ENCODE measurements at regions not wholly inside any gene's neighbourhood (a gene's known extent, or its start where the extent isn't known, plus 50 kb on each side); places are given as distances from the start of the nearest gene placed in this dataset.

- Histone ChIP-seq H3K36me3 (ENCODE audit: control insufficient read depth, insufficient read depth, low read length, severe bottlenecking) (no peaks in the 10 kb centered on the region), H3K4me3 (ENCODE audit: low read length) (no peak overlapping the region), H3K9me3 (ENCODE audit: control insufficient read depth, low read length) (peaks cover 19% of the 10 kb centered on the region), H3K4me1 (ENCODE audit: control insufficient read depth, insufficient read depth, low read length) (no peaks in the 10 kb centered on the region), H3K9ac (ENCODE audit: low read length) (no peak overlapping the region), H3K27me3 (replicated peaks; ENCODE audit: control insufficient read depth, insufficient read depth, low read length) (no peaks in the 10 kb centered on the region)
- DNase-seq (ENCODE audit: low read depth), result no peak
Observed at GRCh38 chr7:156590212-156590611, 50.4 kb upstream of the RNF32 start.

- H3K4me1 ChIP-seq (ENCODE audit: control insufficient read depth, insufficient read depth, low read length), result no peaks in the 10 kb centered on the region
- no peaks in the 10 kb centered on the region for H3K27me3 ChIP-seq (replicated peaks; ENCODE audit: control insufficient read depth, insufficient read depth, low read length)
- H3K4me3 ChIP-seq (ENCODE audit: low read length), result no peak overlapping the region
- peaks cover 21% of the 10 kb centered on the region for H3K9me3 ChIP-seq (ENCODE audit: control insufficient read depth, low read length)
- no peak overlapping the region for H3K9ac ChIP-seq (ENCODE audit: low read length)
- DNase-seq (ENCODE audit: low read depth), result no peak
- H3K36me3 ChIP-seq (ENCODE audit: control insufficient read depth, insufficient read depth, low read length, severe bottlenecking), result no peaks in the 10 kb centered on the region
Observed at GRCh38 chr7:156589808-156590207, 50.8 kb upstream of the RNF32 start.

GRCh38 chr7:156585926-156586325 lies 54.6 kb upstream of the RNF32 start:
- H3K9me3 ChIP-seq (ENCODE audit: control insufficient read depth, low read length), result peaks cover 16% of the 10 kb centered on the region

GRCh38 chr7:156585025-156585648 lies 55.4 kb upstream of the RNF32 start:
- no peak for DNase-seq (ENCODE audit: low read depth)
- Histone ChIP-seq H3K9me3 (ENCODE audit: control insufficient read depth, low read length) (peaks cover 16% of the 10 kb centered on the region), H3K4me3 (ENCODE audit: low read length) (no peak overlapping the region), H3K27me3 (replicated peaks; ENCODE audit: control insufficient read depth, insufficient read depth, low read length) (no peaks in the 10 kb centered on the region), H3K9ac (ENCODE audit: low read length) (no peak overlapping the region), H3K36me3 (ENCODE audit: control insufficient read depth, insufficient read depth, low read length, severe bottlenecking) (no peaks in the 10 kb centered on the region), H3K4me1 (ENCODE audit: control insufficient read depth, insufficient read depth, low read length) (no peaks in the 10 kb centered on the region)

More at GRCh38 chr7:156585926-156586325, 54.6 kb upstream of the RNF32 start:
- no peak overlapping the region for H3K9ac ChIP-seq (ENCODE audit: low read length)
- no peak for DNase-seq (ENCODE audit: low read depth)
- H3K4me3 ChIP-seq (ENCODE audit: low read length), result no peak overlapping the region
- H3K4me1 ChIP-seq (ENCODE audit: control insufficient read depth, insufficient read depth, low read length), result no peaks in the 10 kb centered on the region
- no peaks in the 10 kb centered on the region for H3K36me3 ChIP-seq (ENCODE audit: control insufficient read depth, insufficient read depth, low read length, severe bottlenecking)
- no peaks in the 10 kb centered on the region for H3K27me3 ChIP-seq (replicated peaks; ENCODE audit: control insufficient read depth, insufficient read depth, low read length)

GRCh38 chr7:156582591-156583123 lies 57.9 kb upstream of the RNF32 start:
- Histone ChIP-seq H3K9ac (ENCODE audit: low read length) (no peak overlapping the region), H3K27me3 (replicated peaks; ENCODE audit: control insufficient read depth, insufficient read depth, low read length) (no peaks in the 10 kb centered on the region), H3K9me3 (ENCODE audit: control insufficient read depth, low read length) (peaks cover 16% of the 10 kb centered on the region), H3K36me3 (ENCODE audit: control insufficient read depth, insufficient read depth, low read length, severe bottlenecking) (no peaks in the 10 kb centered on the region), H3K4me1 (ENCODE audit: control insufficient read depth, insufficient read depth, low read length) (no peaks in the 10 kb centered on the region), H3K4me3 (ENCODE audit: low read length) (no peak overlapping the region)
- no peak for DNase-seq (ENCODE audit: low read depth)

GRCh38 chr7:156580036-156580435 lies 60.5 kb upstream of the RNF32 start:
- no peak overlapping the region for H3K9ac ChIP-seq (ENCODE audit: low read length)
- H3K27me3 ChIP-seq (replicated peaks; ENCODE audit: control insufficient read depth, insufficient read depth, low read length), result no peaks in the 10 kb centered on the region
- peaks cover under 1% of the 10 kb centered on the region for H3K9me3 ChIP-seq (ENCODE audit: control insufficient read depth, low read length)
- H3K36me3 ChIP-seq (ENCODE audit: control insufficient read depth, insufficient read depth, low read length, severe bottlenecking), result no peaks in the 10 kb centered on the region
- H3K4me1 ChIP-seq (ENCODE audit: control insufficient read depth, insufficient read depth, low read length), result no peaks in the 10 kb centered on the region
- no peak for DNase-seq (ENCODE audit: low read depth)
- no peak overlapping the region for H3K4me3 ChIP-seq (ENCODE audit: low read length)

GRCh38 chr7:156579566-156579965 lies 61.0 kb upstream of the RNF32 start:
- Histone ChIP-seq H3K4me1 (ENCODE audit: control insufficient read depth, insufficient read depth, low read length) (no peaks in the 10 kb centered on the region), H3K36me3 (ENCODE audit: control insufficient read depth, insufficient read depth, low read length, severe bottlenecking) (no peaks in the 10 kb centered on the region), H3K9me3 (ENCODE audit: control insufficient read depth, low read length) (peaks cover 4% of the 10 kb centered on the region), H3K9ac (ENCODE audit: low read length) (no peak overlapping the region), H3K27me3 (replicated peaks; ENCODE audit: control insufficient read depth, insufficient read depth, low read length) (no peaks in the 10 kb centered on the region), H3K4me3 (ENCODE audit: low read length) (no peak overlapping the region)
- no peak for DNase-seq (ENCODE audit: low read depth)

- no peak for DNase-seq (ENCODE audit: low read depth)
- Histone ChIP-seq H3K36me3 (ENCODE audit: control insufficient read depth, insufficient read depth, low read length, severe bottlenecking) (no peaks in the 10 kb centered on the region), H3K4me3 (ENCODE audit: low read length) (no peak overlapping the region), H3K4me1 (ENCODE audit: control insufficient read depth, insufficient read depth, low read length) (no peaks in the 10 kb centered on the region), H3K9me3 (ENCODE audit: control insufficient read depth, low read length) (peaks cover 9% of the 10 kb centered on the region), H3K9ac (ENCODE audit: low read length) (no peak overlapping the region), H3K27me3 (replicated peaks; ENCODE audit: control insufficient read depth, insufficient read depth, low read length) (no peaks in the 10 kb centered on the region)
Observed at GRCh38 chr7:156578978-156579430, 61.6 kb upstream of the RNF32 start.

GRCh38 chr7:156578578-156578940 lies 62.0 kb upstream of the RNF32 start:
- no peaks in the 10 kb centered on the region for H3K27me3 ChIP-seq (replicated peaks; ENCODE audit: control insufficient read depth, insufficient read depth, low read length)
- no peak overlapping the region for H3K9ac ChIP-seq (ENCODE audit: low read length)
- H3K36me3 ChIP-seq (ENCODE audit: control insufficient read depth, insufficient read depth, low read length, severe bottlenecking), result no peaks in the 10 kb centered on the region
- peaks cover 12% of the 10 kb centered on the region for H3K9me3 ChIP-seq (ENCODE audit: control insufficient read depth, low read length)
- H3K4me1 ChIP-seq (ENCODE audit: control insufficient read depth, insufficient read depth, low read length), result no peaks in the 10 kb centered on the region
- H3K4me3 ChIP-seq (ENCODE audit: low read length), result no peak overlapping the region
- no peak for DNase-seq (ENCODE audit: low read depth)

GRCh38 chr7:156577645-156578577 lies 62.7 kb upstream of the RNF32 start:
- Histone ChIP-seq H3K9ac (ENCODE audit: low read length) (no peak overlapping the region), H3K4me1 (ENCODE audit: control insufficient read depth, insufficient read depth, low read length) (no peaks in the 10 kb centered on the region), H3K9me3 (ENCODE audit: control insufficient read depth, low read length) (peaks cover 12% of the 10 kb centered on the region), H3K4me3 (ENCODE audit: low read length) (no peak overlapping the region), H3K36me3 (ENCODE audit: control insufficient read depth, insufficient read depth, low read length, severe bottlenecking) (no peaks in the 10 kb centered on the region), H3K27me3 (replicated peaks; ENCODE audit: control insufficient read depth, insufficient read depth, low read length) (no peaks in the 10 kb centered on the region)
- no peak for DNase-seq (ENCODE audit: low read depth)

- Histone ChIP-seq H3K36me3 (ENCODE audit: control insufficient read depth, insufficient read depth, low read length, severe bottlenecking) (no peaks in the 10 kb centered on the region), H3K27me3 (replicated peaks; ENCODE audit: control insufficient read depth, insufficient read depth, low read length) (no peaks in the 10 kb centered on the region), H3K4me3 (ENCODE audit: low read length) (no peak overlapping the region), H3K9ac (ENCODE audit: low read length) (no peak overlapping the region), H3K4me1 (ENCODE audit: control insufficient read depth, insufficient read depth, low read length) (no peaks in the 10 kb centered on the region), H3K9me3 (ENCODE audit: control insufficient read depth, low read length) (peaks cover 12% of the 10 kb centered on the region)
- DNase-seq (ENCODE audit: low read depth), result no peak
Observed at GRCh38 chr7:156576216-156577058, 64.1 kb upstream of the RNF32 start.

All from adipocyte (in vitro differentiated cells).